Stimulated activated CD4-positive, alpha-beta T cell treated with anti-CD3 and anti-CD28 coated beads, Interleukin-4, amount 100 ng/mL, for 48 hours (primary cell): ENCODE measurements at regions not wholly inside any gene's neighbourhood (a gene's known extent, or its start where the extent isn't known, plus 50 kb on each side); places are given as distances from the start of the nearest gene placed in this dataset.

Experiments
- DNase-seq, 2 donors: peaks; one replicate each; pipeline ENCODE4 v3.0.0-alpha.2; 2020; ENCODE audit warnings: low read depth in 2 of 2

GRCh38 chr21:29443411-29444010 is 144.8 kb downstream of the BACH1 start:
- no peak for DNase-seq

- DNase-seq: no peak
These were observed 150.0 kb downstream of the BACH1 start for GRCh38 chr21:29448766-29449165.

GRCh38 chr21:29449306-29449950 is 150.7 kb downstream of the BACH1 start:
- DNase-seq: no peak

GRCh38 chr21:29450058-29450457 is 151.3 kb downstream of the BACH1 start:
- no peak for DNase-seq

- no peak for DNase-seq
These were observed 154.8 kb downstream of the BACH1 start for GRCh38 chr21:29453511-29453910.

- DNase-seq: no peak
These were observed 155.5 kb downstream of the BACH1 start for GRCh38 chr21:29454179-29454578.

GRCh38 chr21:29462479-29462878 is 163.8 kb downstream of the BACH1 start:
- no peak for DNase-seq

GRCh38 chr21:29465546-29465945 is 166.8 kb downstream of the BACH1 start:
- DNase-seq: no peak

- no peak for DNase-seq
These were observed 167.8 kb downstream of the BACH1 start for GRCh38 chr21:29466532-29466931.

GRCh38 chr21:29470397-29470796 is 171.7 kb downstream of the BACH1 start:
- no peak for DNase-seq

- DNase-seq: no peak
These were observed 175.1 kb downstream of the BACH1 start for GRCh38 chr21:29473808-29474207.

- no peak for DNase-seq
These were observed 176.6 kb downstream of the BACH1 start for GRCh38 chr21:29475329-29475728.

GRCh38 chr21:29477347-29477746 is 178.6 kb downstream of the BACH1 start:
- DNase-seq: no peak

- DNase-seq: no peak
These were observed 179.2 kb downstream of the BACH1 start for GRCh38 chr21:29477941-29478340.

GRCh38 chr21:29481081-29481480 is 182.4 kb downstream of the BACH1 start:
- DNase-seq: no peak

- DNase-seq: no peak
These were observed 182.9 kb downstream of the BACH1 start for GRCh38 chr21:29481641-29482040.

- no peak for DNase-seq
These were observed 187.6 kb downstream of the BACH1 start for GRCh38 chr21:29486306-29486807.
